NCI-H510A (cell line): ENCODE measurements at regions not wholly inside any gene's neighbourhood (a gene's known extent, or its start where the extent isn't known, plus 50 kb on each side); places are given as distances from the start of the nearest gene placed in this dataset.

Experiments used
- DNase-seq: peaks from one replicate; lab custom pipeline; 2025; lab: John Stamatoyannopoulos, UW

GRCh38 chr12:45587877-45588533, 141.5 kb upstream of the ARID2 start:
- no peak for DNase-seq

- no peak for DNase-seq
Observed at GRCh38 chr12:45590646-45591045, 138.9 kb upstream of the ARID2 start.

- DNase-seq: no peak
Observed at GRCh38 chr12:45591635-45592034, 137.9 kb upstream of the ARID2 start.

- no peak for DNase-seq
Observed at GRCh38 chr12:45596366-45596765, 133.1 kb upstream of the ARID2 start.

GRCh38 chr12:45598336-45598735, 131.2 kb upstream of the ARID2 start:
- DNase-seq: no peak

- DNase-seq: no peak
Observed at GRCh38 chr12:45598761-45599160, 130.7 kb upstream of the ARID2 start.

GRCh38 chr12:45599196-45599595, 130.3 kb upstream of the ARID2 start:
- DNase-seq: no peak

- DNase-seq: no peak
Observed at GRCh38 chr12:45601390-45601789, 128.1 kb upstream of the ARID2 start.

- no peak for DNase-seq
Observed at GRCh38 chr12:45601888-45602287, 127.6 kb upstream of the ARID2 start.

GRCh38 chr12:45605624-45606023, 123.9 kb upstream of the ARID2 start:
- no peak for DNase-seq

- no peak for DNase-seq
Observed at GRCh38 chr12:45611061-45611460, 118.4 kb upstream of the ARID2 start.

- no peak for DNase-seq
Observed at GRCh38 chr12:45611495-45611894, 118.0 kb upstream of the ARID2 start.

- DNase-seq: no peak
Observed at GRCh38 chr12:45612044-45612794, 117.3 kb upstream of the ARID2 start.

GRCh38 chr12:45613296-45613695, 116.2 kb upstream of the ARID2 start:
- no peak for DNase-seq

- DNase-seq: no peak
Observed at GRCh38 chr12:45613855-45614254, 115.7 kb upstream of the ARID2 start.

- DNase-seq: peak; percentile 50
Observed at GRCh38 chr12:45615268-45615667, 114.2 kb upstream of the ARID2 start.

GRCh38 chr12:45619736-45620135, 109.8 kb upstream of the ARID2 start:
- DNase-seq: no peak

GRCh38 chr12:45621703-45622102, 107.8 kb upstream of the ARID2 start:
- DNase-seq: no peak

- DNase-seq: no peak
Observed at GRCh38 chr12:45622210-45622937, 107.1 kb upstream of the ARID2 start.

GRCh38 chr12:45623221-45623620, 106.3 kb upstream of the ARID2 start:
- no peak for DNase-seq

- DNase-seq: no peak
Observed at GRCh38 chr12:45623940-45624339, 105.6 kb upstream of the ARID2 start.

GRCh38 chr12:45626965-45627364, 102.5 kb upstream of the ARID2 start:
- DNase-seq: no peak
